ENCODE measurements at regions not wholly inside any gene's neighbourhood (a gene's known extent, or its start where the extent isn't known, plus 50 kb on each side); places are given as distances from the start of the nearest gene placed in this dataset.

DNA sequence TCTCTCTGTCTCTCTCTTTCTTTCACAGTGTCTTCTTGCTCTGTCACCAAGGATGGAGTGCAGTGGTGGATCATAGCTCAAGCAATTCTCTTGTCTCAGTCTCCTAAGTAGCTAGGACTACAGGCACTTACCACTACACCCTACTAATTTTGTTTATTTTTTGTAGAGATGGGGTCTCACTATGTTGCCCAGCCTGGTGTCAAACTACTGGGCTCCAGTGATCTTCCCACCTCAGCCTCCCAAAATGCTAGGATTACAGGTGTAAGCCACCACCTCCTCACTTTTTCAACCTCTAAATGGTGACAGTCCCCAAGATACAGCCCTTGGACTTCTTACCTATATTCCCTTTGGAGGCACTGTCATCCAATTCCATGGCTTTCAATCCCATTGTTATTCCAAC is 50.5 kb upstream of the PUM1 start:
- no peak overlapping the region for H3K4me3 ChIP-seq
- no peaks in the 10 kb centered on the region for H3K9me2 ChIP-seq (ENCODE audit: insufficient read depth)
- H3K27ac ChIP-seq = no peak overlapping the region
- TF ChIP-seq EZH2phosphoT487 (IDR thresholded peaks at IDR 0.05; ENCODE audit: insufficient read depth, low read depth) (no peak), EZH2 (IDR thresholded peaks at IDR 0.05; ENCODE audit: insufficient read depth, poor library complexity, severe bottlenecking) (no peak)
- no peak overlapping the region for H2AFZ ChIP-seq
- no peaks in the 10 kb centered on the region for H3K36me3 ChIP-seq (ENCODE audit: low read depth)
- in situ Hi-C loops (cut with MboI) = no loop called here
- no peaks in the 10 kb centered on the region for H4K20me1 ChIP-seq (ENCODE audit: insufficient read depth)
- H3K79me2 ChIP-seq (ENCODE audit: insufficient read depth) = no peaks in the 10 kb centered on the region
- H3K27me3 ChIP-seq (replicated peaks; ENCODE audit: insufficient read depth) = no peaks in the 10 kb centered on the region
- no peak for DNase-seq
- H3K4me2 ChIP-seq (ENCODE audit: unreplicated experiment) = no peak overlapping the region
- peaks cover 5% of the 10 kb centered on the region; the same call in 1 of the 2 replicates for H3F3A ChIP-seq (ENCODE audit: insufficient read depth)
- no peaks in the 10 kb centered on the region for H3K9me3 ChIP-seq (ENCODE audit: low read depth)
- H3K4me1 ChIP-seq (ENCODE audit: insufficient read depth) = peaks cover 9% of the 10 kb centered on the region
- no peak overlapping the region for H3K9ac ChIP-seq

Data from GM23248 (cell line).